ENCODE measurements at regions not wholly inside any gene's neighbourhood (a gene's known extent, or its start where the extent isn't known, plus 50 kb on each side); places are given as distances from the start of the nearest gene placed in this dataset.

DNA sequence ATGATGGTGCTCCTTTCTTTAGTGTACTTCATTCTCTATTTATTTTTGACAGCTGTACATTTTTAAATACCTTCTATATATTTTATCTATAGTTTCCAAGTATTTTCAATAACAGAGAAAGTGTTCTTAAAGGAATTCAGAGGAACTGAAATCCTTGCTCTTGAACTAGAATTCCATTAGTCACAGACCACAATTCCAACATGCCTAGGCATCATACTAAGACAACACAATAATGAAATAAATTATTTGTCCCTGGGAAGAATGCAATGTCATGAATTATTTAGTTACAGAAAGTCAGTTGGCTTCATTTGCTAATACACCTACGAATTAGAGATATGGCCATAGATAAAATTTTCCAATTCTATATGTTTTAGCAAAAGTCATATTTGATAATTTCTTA lies 671.2 kb downstream of the EPHA7 start:
- intact Hi-C loops (cut with DNase I), result no loop called here
- Histone ChIP-seq H3K27ac (no peak overlapping the region), H3K4me3 (no peak overlapping the region), H3K36me3 (no peaks in the 10 kb centered on the region), H3K4me1 (no peaks in the 10 kb centered on the region), H3K27me3 (no peaks in the 10 kb centered on the region), H3K9me3 (no peaks in the 10 kb centered on the region)
- no peak for TF ChIP-seq POLR2A (IDR thresholded peaks at IDR 0.05)
- TF ChIP-seq POLR2AphosphoS5 (IDR thresholded peaks at IDR 0.05; ENCODE audit: insufficient read depth in 1 of 2, low read depth in 1 of 2), result no peak
- TF ChIP-seq, protein P1, sequence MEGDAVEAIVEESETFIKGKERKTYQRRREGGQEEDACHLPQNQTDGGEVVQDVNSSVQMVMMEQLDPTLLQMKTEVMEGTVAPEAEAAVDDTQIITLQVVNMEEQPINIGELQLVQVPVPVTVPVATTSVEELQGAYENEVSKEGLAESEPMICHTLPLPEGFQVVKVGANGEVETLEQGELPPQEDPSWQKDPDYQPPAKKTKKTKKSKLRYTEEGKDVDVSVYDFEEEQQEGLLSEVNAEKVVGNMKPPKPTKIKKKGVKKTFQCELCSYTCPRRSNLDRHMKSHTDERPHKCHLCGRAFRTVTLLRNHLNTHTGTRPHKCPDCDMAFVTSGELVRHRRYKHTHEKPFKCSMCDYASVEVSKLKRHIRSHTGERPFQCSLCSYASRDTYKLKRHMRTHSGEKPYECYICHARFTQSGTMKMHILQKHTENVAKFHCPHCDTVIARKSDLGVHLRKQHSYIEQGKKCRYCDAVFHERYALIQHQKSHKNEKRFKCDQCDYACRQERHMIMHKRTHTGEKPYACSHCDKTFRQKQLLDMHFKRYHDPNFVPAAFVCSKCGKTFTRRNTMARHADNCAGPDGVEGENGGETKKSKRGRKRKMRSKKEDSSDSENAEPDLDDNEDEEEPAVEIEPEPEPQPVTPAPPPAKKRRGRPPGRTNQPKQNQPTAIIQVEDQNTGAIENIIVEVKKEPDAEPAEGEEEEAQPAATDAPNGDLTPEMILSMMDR (IDR thresholded peaks at IDR 0.05), result no peak
- DNase-seq (ENCODE audit: extremely low spot score in 2 of 2), result no peak

DNA sequence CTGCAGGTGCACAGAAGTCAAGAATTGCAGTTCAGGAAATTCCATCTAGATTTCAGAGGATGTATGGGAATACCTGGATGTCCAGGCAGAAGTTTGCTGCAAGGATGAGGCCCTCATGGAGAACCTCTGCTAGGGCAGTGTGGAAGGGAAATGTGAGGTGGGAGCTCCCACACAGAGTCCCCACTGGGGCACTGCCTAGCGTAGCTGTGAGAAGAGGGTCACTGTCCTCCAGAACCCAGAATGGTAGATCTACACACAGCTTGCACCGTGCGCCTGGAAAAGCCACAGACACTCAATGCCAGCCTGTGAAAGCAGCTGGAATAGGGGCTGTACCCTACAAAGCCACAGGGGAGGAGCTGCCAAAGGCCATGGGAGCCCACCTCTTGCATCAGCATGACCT lies 681.4 kb downstream of the EPHA7 start:
- no peaks in the 10 kb centered on the region for H3K4me1 ChIP-seq
- no peak overlapping the region for H3K27ac ChIP-seq
- TF ChIP-seq, protein P1 (IDR thresholded peaks at IDR 0.05), result no peak
- no peak for TF ChIP-seq POLR2A (IDR thresholded peaks at IDR 0.05)
- no peak for TF ChIP-seq POLR2AphosphoS5 (IDR thresholded peaks at IDR 0.05; ENCODE audit: insufficient read depth in 1 of 2, low read depth in 1 of 2)
- no peak overlapping the region for H3K4me3 ChIP-seq
- no peaks in the 10 kb centered on the region for H3K27me3 ChIP-seq
- DNase-seq (ENCODE audit: extremely low spot score in 2 of 2), result no peak
- no peaks in the 10 kb centered on the region for H3K36me3 ChIP-seq
- H3K9me3 ChIP-seq, result no peaks in the 10 kb centered on the region
- intact Hi-C loops (cut with DNase I), result no loop called here

DNA sequence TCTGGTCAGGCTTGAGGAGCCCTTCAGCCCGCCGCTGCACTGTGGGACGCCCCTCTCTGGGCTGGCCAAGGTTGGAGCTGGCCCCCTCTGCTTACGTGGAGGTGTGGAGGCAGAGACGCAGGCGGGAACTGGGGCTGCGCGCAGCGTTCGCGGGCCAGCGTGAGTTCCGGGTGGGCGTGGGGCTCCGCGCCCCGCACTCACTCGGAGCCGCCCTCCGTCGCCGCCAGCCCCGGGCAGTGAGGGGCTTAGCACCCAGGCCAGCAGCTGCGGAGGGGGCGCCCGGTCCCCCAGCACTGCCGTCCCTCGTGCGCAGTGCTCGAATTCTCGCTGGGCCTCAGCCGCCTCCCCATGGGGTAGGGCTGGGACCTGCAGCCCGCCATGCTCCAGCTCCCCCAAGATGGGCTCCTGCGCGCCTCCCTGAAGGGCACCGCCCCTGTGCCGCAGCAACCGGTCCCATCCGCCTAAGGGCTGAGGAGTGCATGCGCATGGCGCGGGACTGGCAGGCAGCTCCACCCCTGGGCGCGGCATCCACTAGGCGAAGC lies 695.9 kb downstream of the EPHA7 start:
- intact Hi-C loops (cut with DNase I), result no loop called here
- no peaks in the 10 kb centered on the region for H3K36me3 ChIP-seq
- no peak overlapping the region for H3K27ac ChIP-seq
- H3K27me3 ChIP-seq, result no peaks in the 10 kb centered on the region
- no peak overlapping the region for H3K4me3 ChIP-seq
- H3K4me1 ChIP-seq, result no peaks in the 10 kb centered on the region
- TF ChIP-seq POLR2A (IDR thresholded peaks at IDR 0.05) (no peak), POLR2AphosphoS5 (IDR thresholded peaks at IDR 0.05; ENCODE audit: insufficient read depth in 1 of 2, low read depth in 1 of 2) (no peak)
- DNase-seq (ENCODE audit: extremely low spot score in 2 of 2), result no peak
- no peaks in the 10 kb centered on the region for H3K9me3 ChIP-seq

DNA sequence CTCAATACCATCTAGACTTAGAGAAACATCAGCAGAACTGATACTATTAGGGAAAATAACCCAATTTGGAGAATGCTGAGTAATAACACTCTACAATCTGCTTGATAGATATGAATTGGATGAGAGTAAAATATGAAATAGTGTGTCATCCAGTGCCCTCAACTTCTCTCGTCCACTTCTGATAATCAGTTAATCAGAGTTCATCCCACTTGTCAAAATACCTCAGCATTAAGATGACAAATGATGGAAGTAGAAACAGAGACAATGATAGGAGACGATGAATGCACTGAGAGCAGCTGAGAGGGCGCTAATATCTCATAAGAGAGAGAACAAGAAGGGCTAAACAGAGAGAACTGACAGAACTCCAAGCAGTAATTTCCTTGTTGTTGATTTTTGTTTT lies 699.6 kb downstream of the EPHA7 start:
- DNase-seq (ENCODE audit: extremely low spot score in 2 of 2), result no peak
- intact Hi-C loops (cut with DNase I), result no loop called here
- Histone ChIP-seq H3K4me3 (no peak overlapping the region), H3K4me1 (no peaks in the 10 kb centered on the region), H3K27me3 (no peaks in the 10 kb centered on the region), H3K27ac (no peak overlapping the region), H3K9me3 (no peaks in the 10 kb centered on the region), H3K36me3 (no peaks in the 10 kb centered on the region)
- TF ChIP-seq POLR2AphosphoS5 (IDR thresholded peaks at IDR 0.05; ENCODE audit: insufficient read depth in 1 of 2, low read depth in 1 of 2) (no peak), POLR2A (IDR thresholded peaks at IDR 0.05) (no peak)
- TF ChIP-seq, protein P1 (IDR thresholded peaks at IDR 0.05), result no peak

DNA sequence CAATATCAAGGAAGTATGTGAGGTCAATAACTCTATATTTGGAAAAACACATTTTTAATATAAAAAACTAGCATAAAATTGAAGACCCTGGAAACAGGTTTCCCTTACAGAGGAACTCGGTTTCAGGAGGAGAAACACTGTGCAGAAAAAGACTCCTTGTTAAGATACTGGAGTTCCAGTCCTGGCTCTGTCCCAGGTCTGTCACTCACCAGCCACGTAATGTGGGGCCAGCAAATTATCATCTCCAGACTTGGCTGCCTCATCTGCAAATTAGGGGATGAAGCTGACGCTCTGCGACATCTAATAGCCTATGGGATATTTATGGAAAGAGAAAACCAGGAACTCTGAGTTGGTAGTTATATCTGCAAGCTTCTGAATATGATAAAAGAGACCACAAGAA lies 702.7 kb downstream of the EPHA7 start:
- no peak overlapping the region for H3K4me3 ChIP-seq
- intact Hi-C loops (cut with DNase I), result no loop called here
- TF ChIP-seq, protein P1 (IDR thresholded peaks at IDR 0.05), result no peak
- TF ChIP-seq POLR2A (IDR thresholded peaks at IDR 0.05), result no peak
- TF ChIP-seq POLR2AphosphoS5 (IDR thresholded peaks at IDR 0.05; ENCODE audit: insufficient read depth in 1 of 2, low read depth in 1 of 2), result no peak
- H3K27ac ChIP-seq, result no peak overlapping the region
- no peaks in the 10 kb centered on the region for H3K27me3 ChIP-seq
- H3K36me3 ChIP-seq, result no peaks in the 10 kb centered on the region
- H3K4me1 ChIP-seq, result no peaks in the 10 kb centered on the region
- no peaks in the 10 kb centered on the region for H3K9me3 ChIP-seq
- no peak for DNase-seq (ENCODE audit: extremely low spot score in 2 of 2)
